Chondrocyte (in vitro differentiated cells): ENCODE measurements at regions not wholly inside any gene's neighbourhood (a gene's known extent, or its start where the extent isn't known, plus 50 kb on each side); places are given as distances from the start of the nearest gene placed in this dataset.

Experiments used
- DNase-seq: peaks from one replicate; pipeline ENCODE4 v3.0.0; 2021; ENCODE audit warnings: mixed read lengths, low spot score
- H3K27ac Mint-ChIP-seq: one replicate; pipeline ENCODE4 v1.8.0; 2021; ENCODE audit warnings: mild to moderate bottlenecking, moderate library complexity, mixed read lengths; ENCODE audit not compliant: unreplicated experiment
- H3K27me3 Mint-ChIP-seq: 2 replicates; pipeline ENCODE4 v1.8.0; 2021; ENCODE audit warnings: low read depth, mixed read lengths
- H3K36me3 Mint-ChIP-seq: 2 replicates; pipeline ENCODE4 v1.8.0; 2021; ENCODE audit warnings: low read depth, mixed read lengths
- H3K4me1 Mint-ChIP-seq: 2 replicates; pipeline ENCODE4 v1.8.0; 2021; ENCODE audit warnings: low read depth, mild to moderate bottlenecking, mixed read lengths
- H3K4me3 Mint-ChIP-seq: one replicate; pipeline ENCODE4 v1.8.0; 2021; ENCODE audit warnings: mild to moderate bottlenecking, moderate library complexity, mixed read lengths; ENCODE audit not compliant: unreplicated experiment
- H3K9me3 Mint-ChIP-seq: 2 replicates; pipeline ENCODE4 v1.8.0; 2021; ENCODE audit warnings: low read depth, mixed read lengths
- CTCF ChIP-seq: fragments of 200-600 bp; sonication (generic); IDR thresholded peaks from 2 replicates; pipeline ENCODE4 v1.5.0; 2021; ENCODE audit warnings: antibody characterized with exemption, mild to moderate bottlenecking, moderate library complexity

GRCh38 chr3:110397115-110397514 lies 674.5 kb upstream of the NECTIN3 start:
- no peak for TF ChIP-seq CTCF

GRCh38 chr3:110400315-110400714 lies 671.3 kb upstream of the NECTIN3 start:
- no peak for TF ChIP-seq CTCF
- Mint-ChIP-seq H3K27ac (no peak overlapping the region), H3K4me1 (peaks cover 9% of the 10 kb centered on the region), H3K9me3 (peaks cover 16% of the 10 kb centered on the region), H3K4me3 (no peak overlapping the region), H3K27me3 (no peaks in the 10 kb centered on the region), H3K36me3 (peaks cover 5% of the 10 kb centered on the region)
- DNase-seq = no peak

More at GRCh38 chr3:110397115-110397514, 674.5 kb upstream of the NECTIN3 start:
- Mint-ChIP-seq H3K4me3 (no peak overlapping the region), H3K4me1 (peaks cover 10% of the 10 kb centered on the region), H3K9me3 (peaks cover 16% of the 10 kb centered on the region), H3K27ac (no peak overlapping the region), H3K27me3 (no peaks in the 10 kb centered on the region), H3K36me3 (peaks cover 5% of the 10 kb centered on the region)
- DNase-seq = no peak

GRCh38 chr3:110405830-110406585 lies 665.6 kb upstream of the NECTIN3 start:
- no peak for DNase-seq
- Mint-ChIP-seq H3K9me3 (no peaks in the 10 kb centered on the region), H3K4me1 (no peaks in the 10 kb centered on the region), H3K4me3 (no peak overlapping the region), H3K27ac (no peak overlapping the region), H3K36me3 (no peaks in the 10 kb centered on the region), H3K27me3 (no peaks in the 10 kb centered on the region)
- no peak for TF ChIP-seq CTCF

- no peaks in the 10 kb centered on the region for H3K36me3 Mint-ChIP-seq
- peak overlapping the region; percentile 92 for H3K27ac Mint-ChIP-seq
- DNase-seq = no peak
- H3K27me3 Mint-ChIP-seq = no peaks in the 10 kb centered on the region
- no peak overlapping the region for H3K4me3 Mint-ChIP-seq
- peaks cover 28% of the 10 kb centered on the region for H3K4me1 Mint-ChIP-seq
- H3K9me3 Mint-ChIP-seq = no peaks in the 10 kb centered on the region
- peak; percentile 16 for TF ChIP-seq CTCF
These were observed 658.4 kb upstream of the NECTIN3 start for GRCh38 chr3:110413266-110413665.

- peak overlapping the region; percentile 92 for H3K27ac Mint-ChIP-seq
- H3K9me3 Mint-ChIP-seq = peaks cover 3% of the 10 kb centered on the region
- TF ChIP-seq CTCF = no peak
- DNase-seq = no peak
- no peaks in the 10 kb centered on the region for H3K36me3 Mint-ChIP-seq
- H3K4me3 Mint-ChIP-seq = no peak overlapping the region
- H3K27me3 Mint-ChIP-seq = no peaks in the 10 kb centered on the region
- H3K4me1 Mint-ChIP-seq = peaks cover 31% of the 10 kb centered on the region
These were observed 657.5 kb upstream of the NECTIN3 start for GRCh38 chr3:110413807-110414748.
